ENCODE measurements at regions not wholly inside any gene's neighbourhood (a gene's known extent, or its start where the extent isn't known, plus 50 kb on each side); places are given as distances from the start of the nearest gene placed in this dataset.

DNA sequence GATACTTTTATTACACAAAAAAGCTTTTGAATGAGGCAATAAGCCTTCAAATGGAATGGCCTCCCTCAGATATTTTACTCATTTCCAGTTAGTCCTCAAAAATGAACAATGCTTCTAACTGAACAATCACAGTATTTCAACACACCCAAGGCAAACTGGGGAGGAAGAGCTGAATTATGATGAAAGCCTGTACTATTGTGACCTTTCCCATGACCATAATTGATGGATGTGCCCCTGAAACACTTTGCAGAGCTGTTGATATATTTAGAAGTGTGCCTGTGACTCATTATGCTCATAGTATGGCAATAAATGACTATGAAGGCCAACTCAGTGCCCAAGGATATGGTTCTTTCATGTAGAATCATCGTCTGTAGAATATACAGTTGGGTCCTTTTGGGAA lies 248.1 kb downstream of the AHR start:
- peaks cover 43% of the 10 kb centered on the region for H3K4me1 Mint-ChIP-seq (ENCODE audit: unreplicated experiment)
- peaks cover 2% of the 10 kb centered on the region for H3K36me3 Mint-ChIP-seq (ENCODE audit: unreplicated experiment)
- H3K4me3 Mint-ChIP-seq (ENCODE audit: unreplicated experiment) = no peak overlapping the region
- peak overlapping the region; percentile 6 for H3K27ac Mint-ChIP-seq (ENCODE audit: unreplicated experiment)
- TF ChIP-seq, protein P1, sequence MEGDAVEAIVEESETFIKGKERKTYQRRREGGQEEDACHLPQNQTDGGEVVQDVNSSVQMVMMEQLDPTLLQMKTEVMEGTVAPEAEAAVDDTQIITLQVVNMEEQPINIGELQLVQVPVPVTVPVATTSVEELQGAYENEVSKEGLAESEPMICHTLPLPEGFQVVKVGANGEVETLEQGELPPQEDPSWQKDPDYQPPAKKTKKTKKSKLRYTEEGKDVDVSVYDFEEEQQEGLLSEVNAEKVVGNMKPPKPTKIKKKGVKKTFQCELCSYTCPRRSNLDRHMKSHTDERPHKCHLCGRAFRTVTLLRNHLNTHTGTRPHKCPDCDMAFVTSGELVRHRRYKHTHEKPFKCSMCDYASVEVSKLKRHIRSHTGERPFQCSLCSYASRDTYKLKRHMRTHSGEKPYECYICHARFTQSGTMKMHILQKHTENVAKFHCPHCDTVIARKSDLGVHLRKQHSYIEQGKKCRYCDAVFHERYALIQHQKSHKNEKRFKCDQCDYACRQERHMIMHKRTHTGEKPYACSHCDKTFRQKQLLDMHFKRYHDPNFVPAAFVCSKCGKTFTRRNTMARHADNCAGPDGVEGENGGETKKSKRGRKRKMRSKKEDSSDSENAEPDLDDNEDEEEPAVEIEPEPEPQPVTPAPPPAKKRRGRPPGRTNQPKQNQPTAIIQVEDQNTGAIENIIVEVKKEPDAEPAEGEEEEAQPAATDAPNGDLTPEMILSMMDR (IDR thresholded peaks at IDR 0.05) = no peak
- no peak for DNase-seq (ENCODE audit: extremely low spot score, unreplicated experiment)
- peaks cover 6% of the 10 kb centered on the region for H3K9me3 Mint-ChIP-seq (ENCODE audit: unreplicated experiment)
- H3K27me3 Mint-ChIP-seq (ENCODE audit: unreplicated experiment) = no peaks in the 10 kb centered on the region

DNA sequence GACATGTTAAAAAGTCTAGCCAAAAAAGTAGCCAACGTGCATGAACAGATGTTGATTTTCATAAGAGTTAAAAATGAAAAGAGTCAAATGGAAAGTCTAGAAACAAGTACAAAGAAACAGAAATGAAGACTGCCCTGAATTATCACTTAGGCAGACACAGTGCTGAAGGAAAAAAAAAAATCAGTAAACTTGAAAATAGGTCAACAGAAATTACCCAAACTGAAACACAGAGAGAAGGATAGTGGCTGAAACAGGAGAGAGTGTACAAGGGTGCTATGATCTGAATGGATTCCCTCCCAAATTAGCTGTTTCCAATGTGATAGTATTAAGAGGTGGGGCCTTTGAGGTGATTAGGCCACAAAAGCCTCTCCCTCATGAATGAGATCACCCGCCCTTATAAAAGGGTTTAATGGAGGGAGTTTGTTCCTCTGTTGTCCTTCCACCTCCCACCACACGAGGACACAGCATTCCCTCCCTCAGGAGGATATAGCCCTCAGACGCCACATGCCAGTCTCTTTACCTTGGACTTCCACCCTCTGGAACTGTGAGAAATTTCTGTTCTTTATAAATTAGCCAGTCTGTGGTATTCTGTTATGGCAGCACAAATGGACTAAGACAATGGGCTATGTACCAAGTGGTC lies 249.7 kb downstream of the AHR start:
- TF ChIP-seq, protein P1 (IDR thresholded peaks at IDR 0.05) = no peak
- Mint-ChIP-seq H3K4me1 (ENCODE audit: unreplicated experiment) (peaks cover 37% of the 10 kb centered on the region), H3K9me3 (ENCODE audit: unreplicated experiment) (peaks cover 6% of the 10 kb centered on the region)

DNA sequence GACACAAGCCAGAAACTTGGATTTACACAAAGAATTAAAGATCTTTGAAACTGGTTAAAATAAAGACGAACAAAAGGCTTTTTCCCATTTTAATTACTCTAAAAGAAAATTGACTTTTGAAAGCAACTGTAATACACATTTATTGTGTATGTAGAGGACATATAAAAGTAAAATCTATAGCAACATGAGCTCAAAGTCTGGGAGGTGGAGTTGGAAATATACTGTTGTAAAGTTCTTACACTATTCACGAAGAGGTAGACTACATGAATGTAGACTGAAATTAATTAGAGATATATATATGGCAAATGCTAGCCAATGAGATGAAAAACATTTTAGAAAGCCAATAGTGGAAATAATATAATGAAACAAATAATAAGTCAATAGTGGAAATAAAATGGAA lies 251.0 kb downstream of the AHR start:
- Mint-ChIP-seq H3K4me3 (ENCODE audit: unreplicated experiment) (no peak overlapping the region), H3K27ac (ENCODE audit: unreplicated experiment) (no peak overlapping the region), H3K4me1 (ENCODE audit: unreplicated experiment) (peaks cover 26% of the 10 kb centered on the region), H3K9me3 (ENCODE audit: unreplicated experiment) (peaks cover under 1% of the 10 kb centered on the region), H3K36me3 (ENCODE audit: unreplicated experiment) (peaks cover 1% of the 10 kb centered on the region), H3K27me3 (ENCODE audit: unreplicated experiment) (no peaks in the 10 kb centered on the region)
- no peak for DNase-seq (ENCODE audit: extremely low spot score, unreplicated experiment)
- TF ChIP-seq, protein P1 (IDR thresholded peaks at IDR 0.05) = no peak

More for the DNA sequence above, 249.7 kb downstream of the AHR start:
- DNase-seq (ENCODE audit: extremely low spot score, unreplicated experiment) = no peak
- Mint-ChIP-seq H3K27me3 (ENCODE audit: unreplicated experiment) (no peaks in the 10 kb centered on the region), H3K36me3 (ENCODE audit: unreplicated experiment) (peaks cover 3% of the 10 kb centered on the region), H3K27ac (ENCODE audit: unreplicated experiment) (peak overlapping the region; percentile 5), H3K4me3 (ENCODE audit: unreplicated experiment) (no peak overlapping the region)

DNA sequence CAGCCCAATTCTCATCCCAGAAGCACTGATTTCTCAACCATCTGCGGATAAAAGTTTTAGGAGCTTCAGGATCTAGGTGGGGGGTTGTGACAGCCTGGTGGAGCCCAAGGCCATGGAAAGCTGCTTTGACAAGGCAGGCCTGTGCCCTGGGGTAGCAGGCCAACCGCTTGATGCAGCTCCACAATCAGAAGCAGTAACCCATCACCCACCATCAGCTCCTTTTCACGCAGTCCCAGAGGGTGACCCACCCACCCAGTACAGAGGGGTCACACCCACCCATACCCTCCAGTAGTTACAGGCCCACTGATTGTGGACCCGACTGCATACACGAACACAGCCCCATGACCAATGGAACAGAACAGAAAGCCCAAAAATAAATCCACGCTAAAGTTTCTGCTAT lies 253.9 kb downstream of the AHR start:
- Mint-ChIP-seq H3K4me1 (ENCODE audit: unreplicated experiment) (peaks cover 22% of the 10 kb centered on the region), H3K9me3 (ENCODE audit: unreplicated experiment) (peaks cover 9% of the 10 kb centered on the region), H3K4me3 (ENCODE audit: unreplicated experiment) (no peak overlapping the region), H3K27ac (ENCODE audit: unreplicated experiment) (peak overlapping the region; percentile 19), H3K36me3 (ENCODE audit: unreplicated experiment) (peaks cover 5% of the 10 kb centered on the region), H3K27me3 (ENCODE audit: unreplicated experiment) (no peaks in the 10 kb centered on the region)
- TF ChIP-seq, protein P1 (IDR thresholded peaks at IDR 0.05) = no peak
- no peak for DNase-seq (ENCODE audit: extremely low spot score, unreplicated experiment)

DNA sequence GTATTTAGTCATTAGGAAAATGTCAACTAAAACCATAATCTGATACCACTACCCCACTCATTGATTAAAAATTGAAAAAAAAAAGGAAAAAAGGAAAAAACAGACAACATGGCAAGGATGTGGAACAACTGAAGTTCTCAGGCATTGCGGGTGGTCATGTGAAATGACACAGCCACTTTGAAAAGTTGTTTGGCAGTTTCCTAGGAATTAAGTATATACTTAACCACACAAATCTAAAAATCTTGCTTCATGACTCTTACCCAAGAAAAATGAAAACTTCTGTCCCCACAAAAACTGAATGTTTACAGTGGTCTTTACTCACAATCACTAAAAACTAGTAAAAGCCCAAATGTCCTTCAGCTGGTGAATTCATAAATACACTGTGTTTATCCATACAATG lies 254.5 kb downstream of the AHR start:
- peaks cover 28% of the 10 kb centered on the region for H3K4me1 Mint-ChIP-seq (ENCODE audit: unreplicated experiment)
- TF ChIP-seq, protein P1 (IDR thresholded peaks at IDR 0.05) = no peak
- H3K27ac Mint-ChIP-seq (ENCODE audit: unreplicated experiment) = peak overlapping the region; percentile 19
- no peak overlapping the region for H3K4me3 Mint-ChIP-seq (ENCODE audit: unreplicated experiment)
- H3K36me3 Mint-ChIP-seq (ENCODE audit: unreplicated experiment) = peaks cover 5% of the 10 kb centered on the region
- H3K9me3 Mint-ChIP-seq (ENCODE audit: unreplicated experiment) = peaks cover 9% of the 10 kb centered on the region
- H3K27me3 Mint-ChIP-seq (ENCODE audit: unreplicated experiment) = no peaks in the 10 kb centered on the region
- no peak for DNase-seq (ENCODE audit: extremely low spot score, unreplicated experiment)
